Epidermal melanocyte (primary cell): ENCODE measurements at regions not wholly inside any gene's neighbourhood (a gene's known extent, or its start where the extent isn't known, plus 50 kb on each side); places are given as distances from the start of the nearest gene placed in this dataset.

Experiments used
- DNase-seq: peaks from one replicate; pipeline ENCODE4 v3.0.0; 2011; ENCODE audit warnings: low spot score; ENCODE audit not compliant: insufficient read length

DNA sequence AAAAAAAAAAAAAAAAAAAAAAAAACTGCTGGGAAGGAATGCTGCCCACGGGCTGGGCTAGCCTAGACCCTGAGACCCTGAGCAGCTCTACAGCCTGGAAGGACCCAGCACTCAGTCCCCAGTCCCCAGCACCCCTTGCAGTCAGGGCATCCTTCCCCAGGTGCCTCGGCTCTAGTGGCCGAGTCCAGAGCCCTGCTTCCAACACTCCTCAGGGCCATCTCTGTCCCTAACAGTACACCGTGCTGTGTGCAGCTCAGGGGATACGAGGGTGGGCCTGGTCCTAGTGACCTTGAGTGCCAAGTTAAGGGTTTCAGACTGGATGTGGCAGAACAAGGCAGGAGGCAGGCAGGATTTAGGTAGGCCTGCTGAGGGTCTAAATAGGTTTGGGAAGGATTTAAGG is 50.2 kb upstream of the LRP8 start:
- no peak for DNase-seq

DNA sequence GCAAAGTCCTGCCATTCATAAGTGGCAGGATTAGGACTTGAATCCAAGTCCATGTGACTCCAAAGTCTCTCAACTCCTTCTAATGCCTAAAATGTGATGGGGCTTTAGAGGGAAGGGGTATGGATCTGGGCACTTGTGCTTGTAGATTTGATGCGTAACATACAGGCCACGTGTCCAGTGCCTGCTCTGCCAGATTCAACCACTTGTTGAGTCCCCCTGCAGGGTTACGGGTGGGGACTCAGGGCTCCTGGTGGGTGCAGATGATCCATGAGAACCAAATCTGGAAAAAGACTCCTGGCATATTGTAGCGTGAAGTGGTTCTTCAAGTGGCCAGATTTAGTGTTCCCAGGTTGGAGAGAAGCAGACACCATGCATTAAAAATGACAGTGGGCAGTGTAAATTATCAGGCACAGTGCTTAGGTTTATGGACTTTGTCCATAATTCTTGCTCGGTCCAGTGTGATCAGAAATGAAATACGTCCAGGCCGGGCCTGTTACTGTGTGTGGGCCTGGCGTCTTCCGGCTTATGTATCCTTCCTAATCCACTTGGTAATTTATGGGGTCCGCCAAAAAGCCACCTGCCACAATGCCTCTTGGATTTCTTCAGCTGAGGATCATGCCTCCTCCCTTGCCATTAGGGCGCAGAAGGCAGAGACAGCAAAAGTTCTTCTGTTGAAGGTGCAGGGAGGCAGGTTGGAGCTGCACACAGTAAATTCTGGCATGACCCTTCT is 51.2 kb upstream of the LRP8 start:
- DNase-seq: no peak

DNA sequence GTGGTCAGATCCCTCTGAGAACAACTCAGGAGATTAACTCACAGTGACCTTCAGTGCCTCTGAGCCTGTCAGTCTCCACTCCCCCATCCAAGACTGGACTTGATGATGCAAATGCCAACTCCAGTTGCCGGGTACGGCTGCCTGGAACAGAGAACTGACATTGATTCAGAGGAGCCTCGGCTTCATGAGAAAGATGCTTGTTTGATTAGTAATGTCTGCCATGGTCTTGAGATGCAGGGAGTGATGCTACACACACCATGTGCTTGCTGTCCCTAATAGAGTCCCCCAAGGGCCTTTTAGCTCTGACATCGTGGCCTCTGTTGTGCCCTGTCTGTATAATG is 51.8 kb upstream of the LRP8 start:
- no peak for DNase-seq

DNA sequence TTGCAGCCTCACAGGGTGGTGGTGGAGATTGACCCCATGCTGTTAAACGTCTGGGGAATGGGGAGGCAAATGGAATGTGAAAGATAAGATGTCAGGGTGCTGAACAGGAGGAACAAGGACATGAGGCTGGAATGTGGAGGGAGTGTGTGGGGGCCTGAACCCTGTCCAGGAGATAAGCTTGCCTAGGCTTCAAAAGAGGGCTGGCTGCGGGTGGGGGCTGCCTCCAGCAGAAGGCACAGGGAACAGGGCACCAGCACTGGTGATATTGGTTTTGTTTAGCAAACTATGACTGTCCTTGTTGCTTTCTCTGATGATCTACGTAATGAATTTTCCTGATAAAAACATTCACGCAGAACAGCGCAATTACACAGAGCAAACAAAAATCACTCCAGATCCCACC is 52.4 kb upstream of the LRP8 start:
- DNase-seq: no peak

- no peak for DNase-seq
These were observed 54.0 kb upstream of the LRP8 start for GRCh38 chr1:53381790-53382401.

- no peak for DNase-seq
These were observed 55.4 kb upstream of the LRP8 start for GRCh38 chr1:53383136-53383870.

DNA sequence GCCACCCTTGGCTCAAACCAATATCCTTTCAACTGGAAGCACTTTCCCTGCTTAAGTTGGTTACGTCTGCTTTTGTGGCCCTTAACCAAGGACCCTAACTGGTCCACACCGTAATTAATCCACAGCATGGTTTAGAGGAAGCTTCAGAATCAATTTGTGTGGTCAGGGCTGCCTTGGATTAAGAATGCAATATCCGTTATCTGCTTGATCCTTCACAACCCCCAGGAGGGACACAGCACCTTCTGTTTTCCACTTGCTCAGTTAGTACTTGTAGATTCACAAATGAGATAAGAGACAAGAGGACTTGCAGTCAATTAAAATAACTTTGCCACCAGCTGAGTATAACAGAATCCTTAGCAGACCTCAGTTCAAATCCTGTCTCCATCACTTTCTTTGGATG is 56.9 kb upstream of the LRP8 start:
- no peak for DNase-seq

DNA sequence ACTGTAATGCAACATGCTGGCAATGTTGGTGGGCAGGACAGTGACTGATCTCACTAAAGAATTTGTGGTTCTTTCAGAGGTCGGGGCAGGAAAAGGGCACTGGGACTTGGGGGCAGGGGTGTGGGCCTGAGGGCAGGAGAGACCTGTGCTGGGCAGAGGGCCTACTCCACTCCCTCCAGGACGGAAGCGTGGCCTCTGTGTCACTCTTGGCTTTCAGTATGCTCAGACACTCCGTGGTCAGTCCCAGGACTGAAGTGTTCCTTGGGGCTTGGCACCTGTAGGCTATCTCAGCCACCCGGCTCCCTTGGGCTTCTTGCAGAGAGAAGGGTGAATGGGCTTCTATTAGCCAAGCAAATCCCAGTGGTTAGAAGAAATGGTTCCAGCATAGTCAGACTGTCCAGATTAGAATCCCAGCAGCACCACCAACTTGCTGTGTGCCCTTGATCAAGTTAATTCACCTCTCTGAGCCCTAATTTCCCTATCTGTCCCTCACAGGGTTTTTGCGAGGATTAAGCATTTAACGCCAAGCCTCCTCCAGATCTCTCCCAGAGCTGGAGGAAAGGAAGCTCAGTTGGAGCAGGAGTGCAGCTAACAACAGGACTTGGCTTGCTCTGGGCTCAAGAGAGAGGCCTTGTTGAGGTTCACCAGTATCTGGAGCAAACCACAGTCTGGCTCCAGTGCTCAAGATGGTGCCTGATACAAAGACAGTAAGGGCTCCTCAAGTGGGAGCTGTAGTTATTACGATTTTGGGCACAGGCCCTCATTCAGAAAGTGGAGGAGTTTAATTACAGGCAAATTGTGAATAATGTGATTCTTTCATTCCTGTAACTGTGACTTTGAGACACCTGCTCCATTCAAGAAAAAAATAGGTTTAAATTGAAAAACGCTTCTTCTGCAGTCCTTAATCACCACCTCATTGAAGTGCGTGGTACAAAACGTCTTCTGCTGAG is 57.7 kb upstream of the LRP8 start:
- no peak for DNase-seq

- DNase-seq: no peak
These were observed 61.1 kb upstream of the LRP8 start for GRCh38 chr1:53388963-53389362.

DNA sequence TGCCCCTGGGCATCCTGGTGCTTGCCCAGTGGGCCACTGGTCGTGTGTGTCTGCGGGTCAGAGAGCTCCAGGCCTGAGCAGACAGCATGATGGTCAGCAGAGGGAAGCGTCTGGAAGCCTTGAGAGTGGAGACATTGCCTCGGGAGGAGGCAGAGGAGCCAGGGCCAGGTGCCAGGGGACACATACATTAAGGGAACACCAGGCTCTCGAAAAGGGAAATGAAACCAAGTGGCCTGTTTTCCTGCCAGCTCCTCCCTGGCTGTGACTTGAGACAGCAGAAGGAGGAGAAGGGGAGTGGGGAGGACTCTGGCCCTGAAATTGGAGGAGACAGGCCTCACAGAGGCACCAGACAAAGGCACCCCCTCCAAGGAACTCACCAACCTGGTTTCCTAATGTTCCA is 62.4 kb upstream of the LRP8 start:
- DNase-seq: no peak

- DNase-seq: no peak
These were observed 62.9 kb upstream of the LRP8 start for GRCh38 chr1:53390736-53391135.

- no peak for DNase-seq
These were observed 63.4 kb upstream of the LRP8 start for GRCh38 chr1:53391296-53391695.

DNA sequence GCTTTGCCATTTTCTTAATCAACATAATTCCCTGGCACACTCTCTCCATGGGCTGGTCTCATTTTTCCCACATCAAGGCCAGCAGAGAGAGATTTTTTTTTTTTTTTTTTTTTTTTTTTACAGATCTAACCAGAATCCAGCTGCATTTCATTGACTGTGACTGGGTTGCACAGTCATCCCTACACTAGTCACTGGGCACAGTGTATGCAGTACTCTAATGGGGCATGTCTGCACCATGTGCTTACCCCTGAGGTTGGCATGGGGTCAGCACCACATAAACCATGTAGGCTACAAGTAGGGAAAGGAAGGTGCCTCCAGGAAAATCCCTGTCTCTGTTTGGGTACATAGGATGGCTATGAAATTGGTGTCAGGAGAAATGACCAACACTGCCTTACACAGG is 64.1 kb upstream of the LRP8 start:
- no peak for DNase-seq

GRCh38 chr1:53392460-53392859 is 64.6 kb upstream of the LRP8 start:
- no peak for DNase-seq

DNA sequence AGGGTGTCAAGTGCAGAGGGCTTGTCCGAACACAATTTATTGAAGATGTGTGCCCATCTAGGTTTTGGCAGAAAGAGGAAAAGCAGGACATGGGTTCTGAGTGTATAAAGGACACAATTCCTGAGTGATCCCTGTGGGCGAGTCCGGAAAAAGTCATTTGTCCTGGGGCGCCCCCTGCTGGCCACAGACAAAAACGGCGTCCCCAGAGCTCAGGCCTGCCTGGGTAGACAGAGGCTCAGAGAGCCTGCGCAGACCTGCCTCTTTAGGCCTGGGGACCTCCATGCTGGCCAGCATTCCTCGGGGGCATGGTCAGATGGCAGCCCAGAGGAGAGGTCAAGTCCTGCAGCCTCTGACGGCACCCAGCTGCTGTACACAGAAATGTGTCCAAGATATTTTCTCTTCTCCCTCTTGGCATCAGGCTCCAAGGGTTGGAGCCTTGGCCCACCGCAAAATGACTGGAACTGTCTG is 65.5 kb upstream of the LRP8 start:
- peak; percentile 91 for DNase-seq

- DNase-seq: no peak
These were observed 64.9 kb upstream of the DMRTB1 start for GRCh38 chr1:53394306-53394705.

DNA sequence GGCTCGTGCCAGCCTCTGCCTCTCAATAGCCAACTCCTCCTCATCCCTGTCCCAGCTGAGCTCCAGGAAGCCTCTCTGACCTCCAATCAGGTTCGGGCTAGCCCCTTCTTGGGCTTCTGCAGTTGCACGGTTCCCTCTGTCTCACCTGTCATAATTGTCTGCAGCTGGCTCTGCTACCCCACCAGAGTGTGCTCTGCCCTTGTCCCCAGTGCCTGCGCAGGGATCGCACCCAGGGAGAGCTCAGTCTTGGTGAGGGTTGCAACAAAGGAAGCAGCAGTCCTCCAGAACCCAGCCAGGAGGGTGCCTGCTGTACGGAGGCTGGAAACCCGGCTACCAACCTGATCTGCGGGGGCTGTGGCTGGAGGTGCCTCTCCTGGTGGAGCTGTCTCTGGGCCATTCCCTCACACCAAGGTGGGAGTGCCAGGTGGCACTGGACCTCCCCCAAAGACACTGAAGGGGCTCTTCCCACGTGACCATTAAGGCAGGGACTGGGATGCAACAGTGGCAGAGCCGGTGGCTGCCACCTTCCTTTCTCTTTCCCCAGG is 63.5 kb upstream of the DMRTB1 start:
- no peak for DNase-seq

- no peak for DNase-seq
These were observed 62.5 kb upstream of the DMRTB1 start for GRCh38 chr1:53396573-53397268.

GRCh38 chr1:53398091-53398490 is 61.1 kb upstream of the DMRTB1 start:
- DNase-seq: no peak

DNA sequence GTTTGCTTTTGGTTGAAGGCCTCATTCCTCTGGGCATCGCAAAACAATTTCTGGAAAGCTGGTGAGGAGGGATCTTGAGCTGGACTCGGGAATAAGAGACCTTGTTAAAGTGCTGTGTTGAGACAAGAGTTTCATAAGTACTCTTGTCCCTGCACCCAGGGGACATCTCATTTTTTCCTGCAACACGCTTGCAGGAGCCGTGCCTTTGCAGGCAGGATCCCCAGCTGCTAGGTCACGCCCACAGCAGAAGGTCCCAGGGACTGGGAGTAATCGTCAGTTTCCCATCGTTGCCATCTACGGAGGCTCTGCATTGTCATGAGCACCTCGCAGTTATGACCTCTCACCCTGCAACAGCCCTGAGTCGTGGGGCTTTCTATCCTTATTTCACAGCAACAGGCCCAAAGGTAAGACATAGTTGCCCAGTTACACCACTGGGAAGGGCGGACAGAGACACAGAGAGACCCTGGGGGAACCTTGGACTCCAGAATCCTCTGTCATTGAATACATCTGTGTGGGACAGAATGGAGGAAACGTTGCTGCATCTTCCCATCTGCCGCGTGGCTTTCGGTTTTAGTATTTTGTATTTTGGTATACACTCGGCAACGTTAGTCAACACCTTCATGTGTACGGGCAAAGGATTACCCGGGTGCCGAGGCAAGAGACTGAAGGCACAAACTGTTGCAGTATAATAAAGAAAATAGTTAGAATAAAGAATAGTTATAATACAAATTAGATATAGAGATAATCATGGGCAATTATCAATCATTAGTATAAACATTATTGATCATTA is 60.4 kb upstream of the DMRTB1 start:
- DNase-seq: no peak
